ENCODE measurements at regions not wholly inside any gene's neighbourhood (a gene's known extent, or its start where the extent isn't known, plus 50 kb on each side); places are given as distances from the start of the nearest gene placed in this dataset.

- peaks cover 12% of the 10 kb centered on the region for H3K36me3 Mint-ChIP-seq
- H3K27me3 Mint-ChIP-seq (ENCODE audit: low read depth in 2 of 2), result no peaks in the 10 kb centered on the region
- TF ChIP-seq CTCF (IDR thresholded peaks at IDR 0.05), result no peak
- no peak overlapping the region for H3K4me3 Mint-ChIP-seq
- Histone ChIP-seq H3K9me3 (ENCODE audit: control insufficient read depth, insufficient read depth, low read length) (no peaks in the 10 kb centered on the region), H3K27ac (ENCODE audit: low read length) (no peak overlapping the region), H3K27me3 (ENCODE audit: control insufficient read depth, insufficient read depth, low read length) (no peaks in the 10 kb centered on the region), H3K4me3 (ENCODE audit: low read length) (no peak overlapping the region), H3K36me3 (ENCODE audit: control insufficient read depth, insufficient read depth, low read length) (no peaks in the 10 kb centered on the region), H3K4me1 (ENCODE audit: control insufficient read depth, insufficient read depth, low read length) (no peaks in the 10 kb centered on the region)
- intact Hi-C loops (cut with micrococcal nuclease), result no loop called here
- ATAC-seq (no peak), DNase-seq (no peak)
- no peak overlapping the region for H3K27ac Mint-ChIP-seq
- WGBS (ENCODE audit: insufficient coverage), result 100% methylated on average over 1 of the region's 1 CpG
- peaks cover 4 to 8% of the 10 kb centered on the region in 2 donors for H3K9me3 Mint-ChIP-seq
- no peaks in the 10 kb centered on the region for H3K4me1 Mint-ChIP-seq
Measured at GRCh38 chr5:136732751-136733150, 367.4 kb upstream of the TRPC7 start.

- Histone ChIP-seq H3K36me3 (ENCODE audit: control insufficient read depth, insufficient read depth, low read length) (no peaks in the 10 kb centered on the region), H3K4me1 (ENCODE audit: control insufficient read depth, insufficient read depth, low read length) (no peaks in the 10 kb centered on the region), H3K4me3 (ENCODE audit: low read length) (no peak overlapping the region), H3K27ac (ENCODE audit: low read length) (no peak overlapping the region), H3K9me3 (ENCODE audit: control insufficient read depth, insufficient read depth, low read length) (no peaks in the 10 kb centered on the region), H3K27me3 (ENCODE audit: control insufficient read depth, insufficient read depth, low read length) (no peaks in the 10 kb centered on the region)
- Mint-ChIP-seq H3K4me3 (no peak overlapping the region), H3K4me1 (no peaks in the 10 kb centered on the region), H3K27me3 (ENCODE audit: low read depth in 2 of 2) (no peaks in the 10 kb centered on the region), H3K36me3 (peaks cover 12% of the 10 kb centered on the region), H3K9me3 (peaks cover 2 to 10% of the 10 kb centered on the region in 2 donors), H3K27ac (no peak overlapping the region)
- intact Hi-C loops (cut with micrococcal nuclease), result no loop called here
- no CpG with 5 or more reads among the region's 3 CpGs for WGBS (ENCODE audit: insufficient coverage)
- DNase-seq (no peak), ATAC-seq (no peak)
- TF ChIP-seq CTCF (IDR thresholded peaks at IDR 0.05), result no peak
Measured at GRCh38 chr5:136731241-136731900, 366.0 kb upstream of the TRPC7 start.

GRCh38 chr5:136730426-136730825, 365.1 kb upstream of the TRPC7 start:
- Mint-ChIP-seq H3K36me3 (peaks cover 5% of the 10 kb centered on the region), H3K9me3 (peaks cover 0 to 6% of the 10 kb centered on the region in 2 donors), H3K27ac (no peak overlapping the region), H3K4me1 (no peaks in the 10 kb centered on the region), H3K27me3 (ENCODE audit: low read depth in 2 of 2) (no peaks in the 10 kb centered on the region), H3K4me3 (no peak overlapping the region)
- intact Hi-C loops (cut with micrococcal nuclease), result no loop called here
- H3K27me3 ChIP-seq (ENCODE audit: control insufficient read depth, insufficient read depth, low read length), result no peaks in the 10 kb centered on the region
- H3K4me3 ChIP-seq (ENCODE audit: low read length), result no peak overlapping the region
- WGBS (ENCODE audit: insufficient coverage), result 74% methylated on average over 2 of the region's 3 CpGs
- no peak overlapping the region for H3K27ac ChIP-seq (ENCODE audit: low read length)
- H3K9me3 ChIP-seq (ENCODE audit: control insufficient read depth, insufficient read depth, low read length), result no peaks in the 10 kb centered on the region
- no peak for TF ChIP-seq CTCF (IDR thresholded peaks at IDR 0.05)
- H3K36me3 ChIP-seq (ENCODE audit: control insufficient read depth, insufficient read depth, low read length), result no peaks in the 10 kb centered on the region
- no peaks in the 10 kb centered on the region for H3K4me1 ChIP-seq (ENCODE audit: control insufficient read depth, insufficient read depth, low read length)
- ATAC-seq (no peak), DNase-seq (no peak)

GRCh38 chr5:136729901-136730355, 364.6 kb upstream of the TRPC7 start:
- H3K27ac ChIP-seq (ENCODE audit: low read length), result no peak overlapping the region
- 84% methylated on average over 3 of the region's 4 CpGs for WGBS (ENCODE audit: insufficient coverage)
- Mint-ChIP-seq H3K4me1 (no peaks in the 10 kb centered on the region), H3K27me3 (ENCODE audit: low read depth in 2 of 2) (no peaks in the 10 kb centered on the region), H3K27ac (no peak overlapping the region), H3K9me3 (peaks cover 0 to 6% of the 10 kb centered on the region in 2 donors), H3K4me3 (no peak overlapping the region), H3K36me3 (peaks cover 5% of the 10 kb centered on the region)
- no peak for TF ChIP-seq CTCF (IDR thresholded peaks at IDR 0.05)
- H3K9me3 ChIP-seq (ENCODE audit: control insufficient read depth, insufficient read depth, low read length), result no peaks in the 10 kb centered on the region
- no peak overlapping the region for H3K4me3 ChIP-seq (ENCODE audit: low read length)
- H3K27me3 ChIP-seq (ENCODE audit: control insufficient read depth, insufficient read depth, low read length), result no peaks in the 10 kb centered on the region
- H3K36me3 ChIP-seq (ENCODE audit: control insufficient read depth, insufficient read depth, low read length), result no peaks in the 10 kb centered on the region
- no peaks in the 10 kb centered on the region for H3K4me1 ChIP-seq (ENCODE audit: control insufficient read depth, insufficient read depth, low read length)
- ATAC-seq (no peak), DNase-seq (no peak)
- intact Hi-C loops (cut with micrococcal nuclease), result no loop called here

All from natural killer cell (primary cell).